OCI-LY3 (cell line): ENCODE measurements at regions not wholly inside any gene's neighbourhood (a gene's known extent, or its start where the extent isn't known, plus 50 kb on each side); places are given as distances from the start of the nearest gene placed in this dataset.

ENCODE experiments used
- H2AFZ ChIP-seq: fragments of 200-600, 300-600 bp; shearing (Covaris generic); 2 replicates; pipeline ENCODE4 v1.6.0; 2014; ENCODE audit warnings: antibody characterized with exemption, low read depth, low read length
- H3K27ac ChIP-seq: fragments of 200-600, 300-600 bp; sonication (generic); 2 replicates; pipeline ENCODE4 v1.5.1; 2014; ENCODE audit warnings: mild to moderate bottlenecking, low read length, moderate library complexity, mixed read lengths
- H3K27me3 ChIP-seq: fragments of 200-600, 300-600 bp; sonication (generic); 2 replicates; pipeline ENCODE4 v1.6.1; 2014; ENCODE audit warnings: low read depth, low read length, mixed read lengths
- H3K36me3 ChIP-seq: fragments of 200-600, 300-600 bp; sonication (generic); replicated peaks from 2 replicates; pipeline ENCODE3; 2014; ENCODE audit warnings: low read depth, low read length, mixed read lengths
- H3K4me1 ChIP-seq: fragments of 300-600, 200-600 bp; sonication (generic); 2 replicates; pipeline ENCODE4 v1.6.1; 2014; ENCODE audit warnings: low read length, mixed read lengths
- H3K4me2 ChIP-seq: fragments of 200-600, 300-600 bp; sonication (generic); 2 replicates; pipeline ENCODE4 v1.6.1; 2014; ENCODE audit warnings: low read length, mixed read lengths
- H3K4me3 ChIP-seq: fragments of 300-600, 200-600 bp; sonication (generic); 2 replicates; pipeline ENCODE4 v1.5.1; 2014; ENCODE audit warnings: antibody characterized with exemption, mild to moderate bottlenecking, low read length, moderate library complexity
- H3K79me2 ChIP-seq: fragments of 300-600, 200-600 bp; shearing (Covaris generic); 2 replicates; pipeline ENCODE4 v1.6.1; 2014; ENCODE audit warnings: mild to moderate bottlenecking, low read length, mixed read lengths
- H3K9ac ChIP-seq: fragments of 300-600, 200-600 bp; shearing (Covaris generic); 2 replicates; pipeline ENCODE4 v1.6.0; 2014; ENCODE audit warnings: mild to moderate bottlenecking, low read length, moderate library complexity
- H3K9me3 ChIP-seq: fragments of 200-600, 300-600 bp; shearing (Covaris generic); 2 replicates; pipeline ENCODE4 v1.6.1; 2014; ENCODE audit warnings: low read length, mixed read lengths; ENCODE audit not compliant: insufficient read depth
- H4K20me1 ChIP-seq: fragments of 200-600, 300-600 bp; sonication (generic); 2 replicates; pipeline ENCODE4 v1.6.1; 2016; ENCODE audit warnings: low read length, mixed read lengths; ENCODE audit not compliant: insufficient read depth
- EZH2phosphoT487 ChIP-seq: fragments of 200-600 bp; shearing (Covaris generic); IDR thresholded peaks from 2 replicates; pipeline ENCODE4 v1.6.1; 2018; ENCODE audit warnings: antibody characterized with exemption, mixed run types, low read depth
- TF ChIP-seq, protein P1 (sequence below): fragments of 200-600, 300-600 bp; sonication (generic); IDR thresholded peaks from 2 replicates; pipeline ENCODE4 v1.5.1; 2014; ENCODE audit warnings: antibody characterized with exemption, low read length, low read depth

DNA sequence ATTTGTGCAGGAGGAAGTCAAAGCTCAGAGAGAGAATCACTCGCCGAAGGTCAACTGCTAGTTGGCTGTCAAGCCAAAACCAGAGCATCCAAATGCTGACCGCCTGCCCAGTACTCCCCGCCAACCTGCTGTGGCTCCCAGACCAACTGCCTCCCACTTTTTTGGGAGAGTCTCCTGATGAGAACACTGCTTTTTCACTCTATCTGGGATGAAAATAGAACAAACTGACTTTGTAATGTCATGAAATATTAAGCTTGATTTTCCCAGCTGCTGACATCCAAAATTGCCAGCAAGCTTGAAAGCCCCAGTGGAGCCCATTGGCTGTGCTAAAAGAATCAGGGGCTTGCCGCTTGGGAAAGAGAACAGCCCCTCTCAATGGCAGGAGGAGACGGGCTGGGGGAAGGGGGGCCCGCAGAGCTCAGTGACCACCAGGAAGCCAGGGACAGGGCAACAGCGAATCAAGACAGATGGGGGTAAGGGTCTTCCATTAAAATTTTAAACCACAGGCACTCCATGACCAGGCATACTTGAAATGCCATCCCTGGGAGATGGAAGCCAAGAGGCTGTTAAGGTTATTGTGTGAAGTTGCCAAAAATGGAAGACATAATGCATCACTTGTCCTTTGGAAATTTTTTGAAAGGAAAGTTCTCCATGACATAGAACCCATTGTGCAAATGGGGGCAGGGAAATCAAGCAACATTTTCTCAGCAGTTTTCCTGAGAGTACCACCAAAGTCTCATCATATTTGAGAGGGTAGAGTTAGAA is 125.7 kb upstream of the CDH5 start:
- peaks cover 5% of the 10 kb centered on the region; the same call in 1 of the 2 replicates for H3K27me3 ChIP-seq
- no peak overlapping the region for H3K4me2 ChIP-seq
- H3K27ac ChIP-seq: no peak overlapping the region
- no peak overlapping the region for H3K9ac ChIP-seq
- H3K9me3 ChIP-seq: no peaks in the 10 kb centered on the region
- TF ChIP-seq, protein P1, sequence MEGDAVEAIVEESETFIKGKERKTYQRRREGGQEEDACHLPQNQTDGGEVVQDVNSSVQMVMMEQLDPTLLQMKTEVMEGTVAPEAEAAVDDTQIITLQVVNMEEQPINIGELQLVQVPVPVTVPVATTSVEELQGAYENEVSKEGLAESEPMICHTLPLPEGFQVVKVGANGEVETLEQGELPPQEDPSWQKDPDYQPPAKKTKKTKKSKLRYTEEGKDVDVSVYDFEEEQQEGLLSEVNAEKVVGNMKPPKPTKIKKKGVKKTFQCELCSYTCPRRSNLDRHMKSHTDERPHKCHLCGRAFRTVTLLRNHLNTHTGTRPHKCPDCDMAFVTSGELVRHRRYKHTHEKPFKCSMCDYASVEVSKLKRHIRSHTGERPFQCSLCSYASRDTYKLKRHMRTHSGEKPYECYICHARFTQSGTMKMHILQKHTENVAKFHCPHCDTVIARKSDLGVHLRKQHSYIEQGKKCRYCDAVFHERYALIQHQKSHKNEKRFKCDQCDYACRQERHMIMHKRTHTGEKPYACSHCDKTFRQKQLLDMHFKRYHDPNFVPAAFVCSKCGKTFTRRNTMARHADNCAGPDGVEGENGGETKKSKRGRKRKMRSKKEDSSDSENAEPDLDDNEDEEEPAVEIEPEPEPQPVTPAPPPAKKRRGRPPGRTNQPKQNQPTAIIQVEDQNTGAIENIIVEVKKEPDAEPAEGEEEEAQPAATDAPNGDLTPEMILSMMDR: no peak
- no peak for TF ChIP-seq EZH2phosphoT487
- no peak overlapping the region for H3K4me3 ChIP-seq
- no peaks in the 10 kb centered on the region for H3K4me1 ChIP-seq
- H3K36me3 ChIP-seq: no peaks in the 10 kb centered on the region
- no peaks in the 10 kb centered on the region for H3K79me2 ChIP-seq
- no peak overlapping the region for H2AFZ ChIP-seq
- no peaks in the 10 kb centered on the region for H4K20me1 ChIP-seq

- TF ChIP-seq EZH2phosphoT487: no peak
- TF ChIP-seq, protein P1: no peak
Observed at GRCh38 chr16:66240088-66240487, 126.4 kb upstream of the CDH5 start.

GRCh38 chr16:66238696-66239095 is 127.8 kb upstream of the CDH5 start:
- no peak overlapping the region for H3K4me2 ChIP-seq
- H3K79me2 ChIP-seq: no peaks in the 10 kb centered on the region
- H4K20me1 ChIP-seq: no peaks in the 10 kb centered on the region
- H3K9me3 ChIP-seq: no peaks in the 10 kb centered on the region
- no peak overlapping the region for H3K27ac ChIP-seq
- H3K36me3 ChIP-seq: no peaks in the 10 kb centered on the region
- no peak overlapping the region for H3K9ac ChIP-seq
- TF ChIP-seq, protein P1: no peak
- no peak for TF ChIP-seq EZH2phosphoT487
- H3K4me3 ChIP-seq: no peak overlapping the region
- no peaks in the 10 kb centered on the region for H3K4me1 ChIP-seq
- H3K27me3 ChIP-seq: peaks cover 14% of the 10 kb centered on the region
- no peak overlapping the region for H2AFZ ChIP-seq

More at GRCh38 chr16:66240088-66240487, 126.4 kb upstream of the CDH5 start:
- Histone ChIP-seq H3K27me3 (peaks cover 9% of the 10 kb centered on the region), H3K9me3 (no peaks in the 10 kb centered on the region), H3K4me1 (no peaks in the 10 kb centered on the region), H3K79me2 (no peaks in the 10 kb centered on the region), H3K36me3 (no peaks in the 10 kb centered on the region), H3K9ac (no peak overlapping the region), H3K4me2 (no peak overlapping the region), H4K20me1 (no peaks in the 10 kb centered on the region), H2AFZ (no peak overlapping the region), H3K4me3 (no peak overlapping the region), H3K27ac (no peak overlapping the region)

- Histone ChIP-seq H3K4me2 (no peak overlapping the region), H3K4me3 (no peak overlapping the region), H3K9ac (no peak overlapping the region), H3K36me3 (no peaks in the 10 kb centered on the region), H4K20me1 (no peaks in the 10 kb centered on the region), H3K27ac (no peak overlapping the region), H3K9me3 (no peaks in the 10 kb centered on the region), H3K79me2 (no peaks in the 10 kb centered on the region), H3K4me1 (no peaks in the 10 kb centered on the region), H3K27me3 (peaks cover 18% of the 10 kb centered on the region), H2AFZ (no peak overlapping the region)
- no peak for TF ChIP-seq EZH2phosphoT487
- TF ChIP-seq, protein P1: no peak
Observed at GRCh38 chr16:66236301-66236700, 130.2 kb upstream of the CDH5 start.
